ENCODE measurements at regions not wholly inside any gene's neighbourhood (a gene's known extent, or its start where the extent isn't known, plus 50 kb on each side); places are given as distances from the start of the nearest gene placed in this dataset.

DNA sequence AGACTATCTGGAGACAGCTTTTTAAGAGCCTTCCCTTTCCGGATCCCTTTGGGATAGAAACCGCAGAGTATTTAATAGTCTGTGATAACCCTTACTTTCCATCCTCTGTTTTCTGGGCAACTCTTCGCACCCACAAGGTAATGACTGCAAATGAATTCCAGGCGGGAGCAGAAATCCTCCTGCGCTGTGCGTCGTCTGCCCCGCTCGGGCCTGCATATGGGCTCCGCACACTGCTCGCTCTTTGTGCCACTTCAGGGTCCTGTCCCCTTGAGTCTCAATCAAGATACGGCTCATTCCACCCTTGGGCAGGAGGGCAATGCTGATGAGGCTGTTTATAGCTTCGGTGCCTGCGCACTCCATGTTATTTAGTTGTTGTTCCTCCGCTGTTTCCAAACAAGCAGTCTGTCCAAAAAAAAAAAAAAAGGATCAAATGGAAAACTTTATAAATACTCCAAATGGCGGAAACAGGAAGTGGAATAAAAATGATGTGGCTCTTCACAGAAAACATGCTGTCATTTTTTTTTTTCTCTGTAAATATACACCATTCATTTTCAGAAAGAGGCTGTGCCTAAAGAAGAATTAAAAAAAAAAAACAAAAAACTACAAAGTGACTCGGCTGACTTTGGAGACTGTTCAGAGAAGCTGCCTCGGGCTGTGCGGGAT, 169.6 kb upstream of the GMDS start:
- Histone ChIP-seq H3K9me3 (no peaks in the 10 kb centered on the region), H3K36me3 (ENCODE audit: insufficient read depth in 1 of 2, low read depth in 1 of 2) (no peaks in the 10 kb centered on the region), H3K4me3 (no peak overlapping the region), H3K27me3 (ENCODE audit: insufficient read depth in 3 of 3, low read length in 2 of 3) (no peaks in the 10 kb centered on the region), H3K27ac (no peak overlapping the region), H3K4me1 (no peaks in the 10 kb centered on the region)
- ATAC-seq, result no peak
- DNase-seq, result no peak
- WGBS, 3 donors, result 92 to 94% (median 92%) methylated on average over 19 of the region's 19 CpGs
- intact Hi-C loops (cut with DNase I), result no loop called here
- TF ChIP-seq, protein P1, sequence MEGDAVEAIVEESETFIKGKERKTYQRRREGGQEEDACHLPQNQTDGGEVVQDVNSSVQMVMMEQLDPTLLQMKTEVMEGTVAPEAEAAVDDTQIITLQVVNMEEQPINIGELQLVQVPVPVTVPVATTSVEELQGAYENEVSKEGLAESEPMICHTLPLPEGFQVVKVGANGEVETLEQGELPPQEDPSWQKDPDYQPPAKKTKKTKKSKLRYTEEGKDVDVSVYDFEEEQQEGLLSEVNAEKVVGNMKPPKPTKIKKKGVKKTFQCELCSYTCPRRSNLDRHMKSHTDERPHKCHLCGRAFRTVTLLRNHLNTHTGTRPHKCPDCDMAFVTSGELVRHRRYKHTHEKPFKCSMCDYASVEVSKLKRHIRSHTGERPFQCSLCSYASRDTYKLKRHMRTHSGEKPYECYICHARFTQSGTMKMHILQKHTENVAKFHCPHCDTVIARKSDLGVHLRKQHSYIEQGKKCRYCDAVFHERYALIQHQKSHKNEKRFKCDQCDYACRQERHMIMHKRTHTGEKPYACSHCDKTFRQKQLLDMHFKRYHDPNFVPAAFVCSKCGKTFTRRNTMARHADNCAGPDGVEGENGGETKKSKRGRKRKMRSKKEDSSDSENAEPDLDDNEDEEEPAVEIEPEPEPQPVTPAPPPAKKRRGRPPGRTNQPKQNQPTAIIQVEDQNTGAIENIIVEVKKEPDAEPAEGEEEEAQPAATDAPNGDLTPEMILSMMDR (IDR thresholded peaks at IDR 0.05), result no peak

DNA sequence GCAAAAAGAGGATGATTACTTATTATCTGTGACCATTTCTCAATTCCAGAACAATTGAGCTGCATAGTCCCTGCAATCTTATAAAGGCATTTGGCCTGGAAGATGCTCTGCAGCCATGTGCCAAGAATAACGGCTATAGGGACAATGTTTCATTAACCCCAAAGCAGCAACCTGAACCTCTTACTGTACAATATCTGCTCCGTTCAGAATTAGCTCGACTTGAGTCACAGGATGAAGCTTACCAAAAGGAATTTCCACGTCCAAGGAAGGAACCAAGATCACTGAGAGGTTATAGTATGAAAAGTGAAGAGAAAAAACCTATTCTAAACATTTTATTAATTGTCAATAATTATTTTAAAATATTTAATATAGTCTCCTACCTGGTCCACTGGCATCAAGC, 167.3 kb upstream of the GMDS start:
- TF ChIP-seq, protein P1 (IDR thresholded peaks at IDR 0.05), result no peak
- Histone ChIP-seq H3K27ac (no peak overlapping the region), H3K4me1 (no peaks in the 10 kb centered on the region), H3K27me3 (ENCODE audit: insufficient read depth in 3 of 3, low read length in 2 of 3) (no peaks in the 10 kb centered on the region), H3K9me3 (no peaks in the 10 kb centered on the region), H3K36me3 (ENCODE audit: insufficient read depth in 1 of 2, low read depth in 1 of 2) (no peaks in the 10 kb centered on the region), H3K4me3 (no peak overlapping the region)
- WGBS, 3 donors, result 61 to 66% (median 61%) methylated on average over 4 of the region's 4 CpGs
- intact Hi-C loops (cut with DNase I), result no loop called here
- ATAC-seq, result no peak
- no peak for DNase-seq

DNA sequence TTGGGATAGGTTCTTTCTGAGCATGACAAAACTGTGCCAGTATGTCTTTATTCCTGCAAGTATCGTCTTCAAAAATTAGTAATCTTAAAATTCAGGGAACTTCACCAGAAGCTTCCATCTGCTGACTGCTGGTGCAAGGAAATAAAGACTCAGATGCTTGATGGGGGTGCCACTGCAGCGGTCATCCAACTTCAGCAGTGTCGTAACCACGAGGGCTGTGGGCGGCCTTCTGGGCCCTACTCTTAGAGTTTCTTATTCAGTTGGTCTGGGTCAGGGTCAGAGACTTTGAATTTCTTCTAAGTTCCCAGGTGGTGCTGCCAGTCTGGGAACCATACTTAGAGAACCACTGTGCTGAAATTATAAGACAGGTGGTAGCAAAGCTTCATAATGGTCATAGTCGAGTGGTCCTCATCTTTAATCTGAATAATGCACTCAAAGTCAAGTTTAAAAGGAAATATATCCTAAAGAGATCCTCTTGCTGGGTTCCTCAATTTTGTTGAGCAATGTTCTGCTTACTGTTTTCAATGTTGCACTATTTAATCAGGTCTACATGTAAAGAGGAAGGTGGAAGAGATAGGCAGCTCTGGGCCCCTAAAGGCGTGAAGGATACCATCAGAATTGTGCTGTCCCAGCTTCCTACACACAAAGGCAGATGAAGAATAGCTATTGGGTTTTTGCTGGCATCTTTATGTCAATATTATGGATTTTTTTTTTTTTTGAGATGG, 165.4 kb upstream of the GMDS start:
- H3K4me1 ChIP-seq, result no peaks in the 10 kb centered on the region
- TF ChIP-seq, protein P1 (IDR thresholded peaks at IDR 0.05), result no peak
- 91 to 93% (median 92%) methylated on average over 7 of the region's 7 CpGs for WGBS, 3 donors
- ATAC-seq, result no peak
- H3K36me3 ChIP-seq (ENCODE audit: insufficient read depth in 1 of 2, low read depth in 1 of 2), result no peaks in the 10 kb centered on the region
- H3K4me3 ChIP-seq, result no peak overlapping the region
- intact Hi-C loops (cut with DNase I), result no loop called here
- no peaks in the 10 kb centered on the region for H3K27me3 ChIP-seq (ENCODE audit: insufficient read depth in 3 of 3, low read length in 2 of 3)
- no peaks in the 10 kb centered on the region for H3K9me3 ChIP-seq
- no peak overlapping the region for H3K27ac ChIP-seq
- no peak for DNase-seq

DNA sequence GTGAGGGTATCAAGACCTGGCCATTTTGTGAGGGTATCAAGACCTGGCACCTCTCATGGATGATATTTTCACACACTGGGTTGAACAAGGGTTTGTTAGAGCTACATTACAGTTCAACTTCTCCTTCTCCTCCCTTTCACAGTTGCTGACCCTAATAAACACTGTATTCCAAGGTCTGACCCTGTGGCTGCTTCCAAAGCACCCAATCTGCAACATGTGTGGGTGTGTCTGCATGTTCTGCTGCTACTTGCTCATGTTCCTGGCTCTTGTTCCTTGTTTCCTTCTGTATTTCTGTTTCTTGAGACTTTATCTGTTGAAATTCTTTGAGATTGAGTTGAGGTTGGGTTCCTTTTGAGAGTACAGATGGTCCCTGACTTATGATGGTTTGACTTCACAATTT, 162.1 kb upstream of the GMDS start:
- DNase-seq (no peak), ATAC-seq (no peak)
- no peaks in the 10 kb centered on the region for H3K36me3 ChIP-seq (ENCODE audit: insufficient read depth in 1 of 2, low read depth in 1 of 2)
- no peaks in the 10 kb centered on the region for H3K27me3 ChIP-seq (ENCODE audit: insufficient read depth in 3 of 3, low read length in 2 of 3)
- no peaks in the 10 kb centered on the region for H3K9me3 ChIP-seq
- H3K4me1 ChIP-seq, result no peaks in the 10 kb centered on the region
- intact Hi-C loops (cut with DNase I), result no loop called here
- no peak overlapping the region for H3K4me3 ChIP-seq
- TF ChIP-seq, protein P1 (IDR thresholded peaks at IDR 0.05), result no peak
- H3K27ac ChIP-seq, result no peak overlapping the region

Measured in psoas muscle (tissue), 7 donors.